ENCODE measurements at regions not wholly inside any gene's neighbourhood (a gene's known extent, or its start where the extent isn't known, plus 50 kb on each side); places are given as distances from the start of the nearest gene placed in this dataset.

DNA sequence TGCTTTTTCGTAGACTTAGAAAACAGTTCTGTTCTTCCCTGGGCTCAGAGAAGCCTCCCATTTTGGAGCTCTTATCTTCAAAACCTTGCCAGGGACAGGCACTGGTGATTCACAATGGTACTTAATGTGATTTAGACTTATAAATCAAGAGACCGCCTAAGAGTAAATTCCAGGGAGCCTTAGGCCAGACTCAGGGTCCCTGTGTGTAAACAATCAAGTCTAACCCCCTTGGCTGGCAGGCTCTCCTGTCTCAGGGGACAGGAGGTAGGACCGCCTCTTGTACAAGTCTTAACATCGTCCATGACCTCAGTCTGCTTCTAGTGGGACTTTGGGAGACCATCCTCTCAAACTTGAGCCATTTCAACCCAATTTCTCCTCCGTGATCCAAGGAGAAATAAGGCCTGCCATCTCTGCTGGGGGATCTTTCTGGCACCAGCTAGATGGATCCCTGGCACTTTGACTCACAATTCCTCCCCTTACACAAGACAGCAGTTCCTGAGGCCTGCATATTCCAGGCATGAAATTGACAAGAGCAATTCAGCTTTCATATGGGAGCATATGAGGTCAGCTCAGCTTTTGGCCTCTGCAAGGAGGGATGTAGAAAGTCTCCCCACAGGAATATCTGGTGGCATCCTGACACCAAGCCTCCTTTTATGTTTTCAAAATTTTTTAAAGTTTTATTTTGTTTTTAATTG is 487.0 kb downstream of the TNS1 start:
- no peak for DNase-seq

DNA sequence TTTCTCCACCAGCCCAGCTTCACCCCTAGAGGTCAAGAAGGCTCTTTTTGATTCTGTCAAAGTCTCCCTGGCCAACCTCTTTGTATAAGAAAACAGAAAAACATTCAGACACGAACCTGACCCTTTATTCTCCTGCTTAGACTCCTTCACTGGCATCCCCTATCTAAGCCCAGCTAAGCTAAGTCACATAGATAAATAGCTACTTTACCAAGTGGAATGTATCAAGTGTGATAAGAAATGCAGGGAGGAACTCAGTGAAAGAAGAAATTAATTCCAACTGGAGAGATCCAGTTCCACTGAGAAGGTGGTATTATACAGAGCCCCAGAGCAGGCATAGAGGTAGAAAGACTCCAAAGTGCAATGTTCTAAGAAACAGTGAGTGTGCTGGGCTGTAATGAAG is 489.5 kb downstream of the TNS1 start:
- no peak for DNase-seq

DNA sequence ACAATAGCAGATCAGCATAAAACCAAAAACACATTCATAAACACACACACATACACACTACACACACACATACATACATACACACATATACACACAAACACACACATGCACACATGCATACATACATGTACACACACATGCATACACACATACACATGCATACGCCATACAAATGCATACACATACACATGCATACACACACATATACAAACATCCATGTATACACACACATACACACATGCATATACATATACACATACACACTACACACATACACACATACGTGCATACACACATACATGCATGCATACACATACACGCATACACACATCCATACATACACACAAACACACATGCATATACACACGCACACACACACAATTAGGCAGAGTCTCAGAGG is 490.1 kb downstream of the TNS1 start:
- DNase-seq: no peak

DNA sequence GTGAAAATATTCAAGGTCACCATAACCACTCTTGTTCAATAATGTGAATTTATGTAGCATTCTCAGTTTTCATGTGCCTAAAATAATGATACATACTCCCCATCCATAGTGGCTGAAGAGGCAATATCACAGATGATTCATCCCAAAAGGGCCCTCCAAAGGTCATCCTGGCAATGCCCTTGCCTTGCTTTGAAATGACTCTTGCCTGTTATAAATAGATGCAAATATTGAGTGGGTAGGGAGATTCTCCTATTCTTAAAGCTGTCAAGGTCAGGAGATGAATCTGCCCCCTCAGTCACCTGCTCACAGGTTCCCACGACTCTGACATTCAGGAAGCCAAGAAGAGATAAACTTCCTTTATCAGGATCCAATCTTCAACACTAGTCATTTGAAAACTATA is 490.5 kb downstream of the TNS1 start:
- DNase-seq: no peak

DNA sequence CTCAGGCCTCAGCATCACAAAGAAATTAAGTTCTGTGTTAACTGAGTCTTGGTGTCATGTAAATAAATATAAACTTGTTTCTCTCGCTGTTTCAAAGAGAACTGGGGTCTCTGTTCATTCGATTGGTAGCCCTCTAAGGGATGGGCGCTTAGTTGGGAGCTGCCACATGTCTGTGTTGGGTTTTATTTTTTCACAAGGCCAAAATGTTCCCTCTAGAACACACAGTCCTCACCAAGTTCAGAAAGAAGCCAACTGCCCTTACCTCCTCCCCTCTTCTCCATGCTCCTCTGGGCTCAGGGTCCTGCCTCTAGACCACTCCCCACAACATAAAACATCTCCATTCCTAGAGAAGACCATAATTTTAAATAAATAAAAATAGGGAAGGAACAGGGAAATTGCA is 490.9 kb downstream of the TNS1 start:
- DNase-seq: no peak

DNA sequence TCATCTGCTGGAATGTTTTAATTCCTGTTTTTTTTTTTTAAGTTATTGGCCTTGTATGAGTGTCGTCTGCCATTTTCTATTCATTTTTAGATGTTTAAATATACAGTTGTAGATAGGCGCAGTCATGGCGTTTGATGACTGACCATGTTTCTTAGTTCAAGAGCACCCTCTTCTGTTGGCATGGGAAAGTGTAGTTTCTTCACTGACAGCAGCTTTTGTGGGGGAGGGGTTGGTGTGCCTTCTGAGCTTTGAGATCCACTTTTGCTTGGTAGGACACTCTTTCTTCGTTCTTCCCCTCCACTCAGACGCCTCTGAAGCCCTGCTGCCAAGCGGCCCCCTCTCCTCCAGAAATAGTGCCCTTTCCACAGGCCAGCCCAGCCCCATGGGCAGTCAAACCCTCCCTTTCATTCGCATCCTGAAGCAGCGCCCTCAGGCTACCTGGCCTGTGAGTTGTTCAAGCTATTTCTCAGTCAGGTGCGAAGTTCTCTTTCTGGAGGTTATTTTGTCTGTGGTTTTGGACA is 492.0 kb downstream of the TNS1 start:
- peak; percentile 64 for DNase-seq

DNA sequence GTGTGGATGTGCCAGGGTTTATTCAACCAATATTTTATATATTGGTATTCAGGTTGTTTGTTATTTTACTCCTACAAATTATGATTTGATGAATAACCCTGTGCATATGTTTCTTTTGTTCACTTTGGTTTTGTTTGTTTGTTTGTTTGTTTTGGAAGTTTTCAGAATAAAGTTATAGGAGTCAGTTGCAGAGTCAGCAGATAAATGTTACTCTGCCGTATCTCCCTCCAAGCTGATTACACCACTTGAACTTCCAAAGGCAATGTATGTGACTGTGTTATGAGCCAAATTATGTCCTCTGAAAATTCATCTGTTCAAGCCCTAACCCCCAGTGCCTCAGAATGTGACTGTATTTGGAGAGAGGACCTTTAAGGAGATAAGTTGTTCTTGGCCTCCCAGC is 497.5 kb downstream of the TNS1 start:
- no peak for DNase-seq

DNA sequence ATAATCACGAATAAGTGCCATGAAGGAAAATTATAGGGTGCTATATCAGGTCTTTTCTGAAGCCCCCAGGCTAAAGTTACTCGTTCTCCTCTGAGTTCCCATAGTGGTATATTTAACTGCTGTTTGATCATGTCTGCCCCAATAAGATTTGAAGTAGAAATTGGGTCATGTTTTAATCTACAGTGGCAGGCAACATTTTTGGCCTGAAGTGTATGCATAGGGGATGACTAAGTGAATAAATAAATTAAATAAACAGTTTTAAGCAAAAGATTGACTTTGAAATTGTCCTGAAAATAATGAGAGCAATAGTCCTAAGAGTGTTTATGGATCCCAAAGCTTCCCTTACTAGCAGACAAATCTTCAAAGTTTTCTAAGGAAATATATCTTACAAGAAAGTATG is 500.9 kb downstream of the TNS1 start:
- no peak for DNase-seq

DNA sequence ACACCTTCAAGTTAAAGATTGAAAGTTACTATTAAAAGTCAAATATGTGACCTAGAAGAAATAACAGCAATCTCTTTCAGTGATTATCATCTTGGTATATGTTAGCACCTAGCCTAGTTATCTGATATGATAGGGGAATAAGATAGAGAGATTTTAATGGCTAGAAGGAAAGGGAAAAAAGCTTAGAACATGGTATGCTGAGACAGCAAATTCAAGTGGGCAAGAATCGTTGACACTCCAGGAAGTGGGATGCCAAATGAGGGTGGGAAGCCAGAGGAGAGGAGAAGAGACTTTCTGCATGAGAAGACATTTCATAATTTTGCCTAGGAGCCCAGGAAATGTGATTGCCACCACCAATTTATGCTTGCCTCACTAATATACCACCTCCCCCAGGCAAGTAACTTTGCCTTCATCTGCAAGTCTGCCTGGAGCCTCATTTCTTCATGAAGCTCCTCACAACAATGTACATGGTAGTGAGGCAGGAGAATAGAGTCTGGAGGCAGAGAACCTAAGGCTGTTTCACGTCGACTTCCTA is 504.9 kb downstream of the TNS1 start:
- no peak for DNase-seq

DNA sequence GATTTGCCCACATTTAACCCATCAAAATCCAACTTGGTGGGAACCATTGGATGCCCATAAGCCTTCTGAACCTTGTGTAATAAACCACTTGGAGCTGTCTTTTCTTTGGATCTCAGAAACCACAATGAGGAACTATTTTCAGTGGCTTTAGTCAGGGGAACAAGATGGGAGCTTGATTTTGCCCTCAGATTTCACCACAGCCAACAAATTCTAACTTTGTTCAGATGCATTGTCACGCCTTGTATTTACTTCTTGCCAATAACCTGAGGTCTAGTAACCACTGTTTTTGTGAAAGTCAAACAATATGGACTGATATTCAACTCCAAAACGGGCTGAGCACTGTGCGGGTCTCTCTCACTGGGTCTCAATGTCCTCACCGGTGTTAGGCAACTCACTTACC is 508.2 kb downstream of the TNS1 start:
- DNase-seq: no peak

DNA sequence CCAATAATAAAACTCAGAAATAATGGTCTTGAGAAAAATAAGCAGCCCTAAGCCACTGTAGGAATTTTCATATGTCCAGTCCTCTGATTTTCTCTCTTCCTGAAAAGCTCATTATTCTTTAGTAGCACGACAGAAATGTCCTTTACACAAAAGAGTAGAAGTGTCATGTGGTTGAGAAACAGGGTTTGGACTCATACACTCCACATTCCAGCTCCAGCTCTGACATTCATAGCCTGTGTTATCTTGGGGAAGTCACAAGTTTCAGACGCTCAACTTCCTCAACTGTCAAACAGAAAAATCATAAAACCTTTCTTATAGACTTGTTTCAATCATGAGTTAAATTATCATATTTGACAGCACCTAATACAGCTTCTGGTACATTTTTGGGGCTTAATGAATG is 511.5 kb downstream of the TNS1 start:
- no peak for DNase-seq

DNA sequence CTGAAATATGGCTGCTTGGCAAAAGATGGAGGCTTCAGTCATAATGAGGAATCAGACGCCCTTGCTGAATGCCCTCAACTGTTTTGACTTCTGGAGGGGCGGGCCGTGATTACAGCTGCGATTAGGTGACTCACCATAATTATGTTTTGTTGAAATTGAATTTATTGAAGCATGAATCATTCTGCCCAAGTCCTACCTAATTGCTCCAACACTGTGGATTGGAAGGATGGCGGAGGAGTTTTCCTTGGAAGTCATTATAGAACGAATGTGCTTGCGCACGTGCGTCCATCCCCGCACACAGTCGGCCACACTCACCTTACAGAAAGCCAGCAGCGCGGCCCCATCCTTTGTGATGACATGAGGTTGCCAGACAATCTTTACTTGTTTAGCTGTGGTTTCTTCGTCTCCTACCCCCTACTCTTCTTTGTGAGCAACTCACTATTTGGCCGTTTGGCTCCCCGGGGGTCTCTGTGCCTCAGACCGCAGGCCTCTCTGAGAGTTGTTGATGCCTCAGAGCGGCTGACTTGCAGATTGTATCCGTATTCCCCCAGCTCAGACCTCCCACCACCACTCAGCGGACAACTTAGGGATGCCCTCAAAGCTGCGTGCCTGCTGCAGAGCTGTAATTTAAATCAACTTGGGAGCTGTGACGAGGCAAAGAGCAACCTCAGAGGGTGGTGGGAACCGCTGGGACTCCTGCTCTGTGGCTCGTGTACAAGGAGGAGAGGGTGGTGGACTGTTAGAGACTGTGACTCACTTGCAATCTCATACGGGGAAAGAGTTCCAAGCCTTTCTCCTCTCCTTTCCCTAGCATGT is 513.4 kb downstream of the TNS1 start:
- peak; percentile 15 for DNase-seq

DNA sequence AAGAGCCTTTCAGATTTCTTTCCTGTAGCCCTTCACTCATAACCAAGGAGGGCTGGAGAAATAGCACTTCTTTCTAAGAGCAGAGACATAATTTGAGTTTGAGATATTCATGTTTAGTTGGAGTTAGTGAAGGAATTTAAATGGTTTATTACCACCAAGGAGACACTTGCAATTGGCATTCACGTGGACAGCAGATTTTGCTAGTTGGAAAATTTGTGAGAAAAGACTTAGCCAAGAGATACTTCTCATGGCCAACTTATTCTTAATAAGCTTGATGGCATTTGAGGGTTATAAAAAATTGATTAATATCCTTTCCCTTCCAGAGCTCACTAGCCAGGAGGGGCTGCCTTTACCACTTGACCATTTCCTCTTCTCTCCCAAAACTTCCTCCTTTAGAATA is 518.7 kb downstream of the TNS1 start:
- no peak for DNase-seq

DNA sequence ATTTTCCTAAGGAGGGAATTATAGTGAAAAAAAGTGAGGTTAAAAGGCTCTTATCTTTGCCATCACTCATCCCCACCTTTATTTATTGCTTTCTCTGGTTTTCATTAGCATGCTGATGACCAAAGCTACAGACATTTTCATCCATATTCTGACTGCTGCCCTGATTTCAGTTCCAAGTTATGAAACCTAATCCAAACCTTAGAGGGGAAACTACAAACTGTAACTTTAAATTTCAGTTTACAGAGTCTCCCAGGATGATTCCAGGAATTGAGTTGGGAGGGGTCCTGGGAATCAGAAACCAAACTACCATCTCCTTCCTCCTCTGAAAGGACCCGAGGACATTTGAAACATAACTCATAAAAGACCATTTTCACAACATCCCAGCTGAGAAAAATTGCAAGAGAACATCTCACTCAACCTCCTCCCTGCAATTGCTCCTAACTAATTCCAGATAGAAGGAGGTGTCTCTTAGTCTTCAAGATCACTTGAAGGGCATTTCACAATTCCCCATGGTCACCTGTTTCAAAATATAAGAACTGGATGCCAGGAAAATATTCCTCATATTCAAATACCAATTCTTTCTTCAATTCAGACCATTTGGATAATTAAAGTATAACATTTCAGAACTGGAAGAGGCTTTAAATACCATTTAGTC is 520.6 kb downstream of the TNS1 start:
- DNase-seq: no peak

DNA sequence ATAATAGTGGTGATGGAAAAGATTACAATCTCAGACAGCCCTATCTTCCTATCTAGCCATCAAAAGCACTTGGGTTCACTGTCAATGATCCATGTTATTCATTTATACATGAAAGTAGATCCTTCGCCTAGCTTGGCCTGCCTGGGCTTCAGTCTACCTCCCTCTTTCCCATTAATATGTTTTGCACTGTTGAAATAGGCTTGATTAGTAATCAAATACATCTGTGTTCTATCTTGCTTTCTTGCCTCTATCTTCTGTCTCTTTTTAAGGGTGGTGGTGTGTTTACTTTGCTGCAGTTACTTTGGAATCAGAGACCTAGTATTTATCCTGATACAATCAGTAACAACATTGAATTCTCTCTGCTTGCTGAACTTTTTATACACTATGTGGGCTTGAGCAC is 521.2 kb downstream of the TNS1 start:
- no peak for DNase-seq

DNA sequence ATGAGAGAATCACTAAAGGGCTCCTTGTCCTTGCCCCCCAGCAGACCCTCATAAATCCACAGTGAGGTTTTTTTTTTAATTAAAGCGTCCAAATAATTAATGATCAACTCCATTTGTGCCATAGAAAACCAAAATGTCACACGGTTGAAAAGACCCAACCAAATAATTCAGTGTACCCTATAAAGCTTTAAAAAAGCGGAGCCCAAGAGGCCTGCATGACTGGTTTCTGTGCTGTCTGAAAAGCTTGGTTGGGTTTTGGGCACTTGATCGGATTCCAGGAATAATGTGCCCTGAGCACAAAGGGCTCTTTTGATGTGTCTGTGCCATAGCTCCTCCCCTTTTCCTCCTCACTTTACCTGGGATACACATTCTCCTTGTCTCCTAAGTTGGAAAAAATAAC is 523.2 kb downstream of the TNS1 start:
- no peak for DNase-seq

DNA sequence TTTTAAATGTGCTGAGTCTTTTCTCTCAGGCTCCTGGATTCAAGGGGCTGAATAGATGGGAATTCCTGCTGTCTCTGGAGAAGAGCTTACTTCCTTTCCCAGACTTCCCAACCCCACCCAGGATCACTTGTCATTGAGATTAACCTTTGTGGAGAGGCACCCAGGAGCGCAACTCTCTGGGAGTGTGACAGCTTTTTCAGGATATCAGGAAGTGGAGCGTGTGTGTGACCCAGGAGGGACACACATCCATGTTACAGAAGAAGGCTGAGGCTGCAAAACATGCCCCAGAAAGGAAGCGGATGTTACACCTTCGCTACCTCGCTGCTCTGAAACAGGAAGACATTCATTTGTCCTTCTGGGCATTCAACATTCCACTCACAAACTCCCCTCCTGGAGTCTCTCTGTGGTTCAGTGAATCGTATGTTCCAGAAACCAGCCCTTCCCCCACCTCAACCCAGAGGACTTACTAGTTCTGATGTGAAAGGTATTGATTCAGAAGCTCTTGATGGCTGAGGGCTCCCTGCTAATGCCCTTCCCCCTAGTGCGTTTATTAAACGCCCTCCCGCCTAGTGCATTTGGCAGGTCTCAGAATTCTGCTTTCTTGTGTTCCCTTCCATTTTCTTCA is 523.9 kb downstream of the TNS1 start:
- DNase-seq: no peak

DNA sequence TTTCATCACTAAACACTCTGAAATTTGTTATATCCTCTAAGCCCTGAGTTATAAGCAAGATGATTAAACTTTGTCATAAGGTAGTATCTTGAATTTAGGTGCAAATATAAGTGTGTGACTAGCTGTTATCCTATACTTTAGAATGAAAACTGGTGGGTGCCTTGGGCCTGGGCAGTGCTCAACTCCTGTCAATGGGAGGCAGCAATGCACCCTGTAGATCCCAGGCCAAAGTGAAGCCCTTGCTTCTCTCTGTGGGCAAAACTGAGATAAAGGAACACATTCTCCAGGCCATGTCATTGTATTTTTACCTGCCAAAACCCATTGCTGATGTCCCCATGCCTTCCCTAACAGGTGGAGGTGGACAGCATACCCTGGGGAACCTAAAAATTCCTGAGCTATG is 525.2 kb downstream of the TNS1 start:
- no peak for DNase-seq

DNA sequence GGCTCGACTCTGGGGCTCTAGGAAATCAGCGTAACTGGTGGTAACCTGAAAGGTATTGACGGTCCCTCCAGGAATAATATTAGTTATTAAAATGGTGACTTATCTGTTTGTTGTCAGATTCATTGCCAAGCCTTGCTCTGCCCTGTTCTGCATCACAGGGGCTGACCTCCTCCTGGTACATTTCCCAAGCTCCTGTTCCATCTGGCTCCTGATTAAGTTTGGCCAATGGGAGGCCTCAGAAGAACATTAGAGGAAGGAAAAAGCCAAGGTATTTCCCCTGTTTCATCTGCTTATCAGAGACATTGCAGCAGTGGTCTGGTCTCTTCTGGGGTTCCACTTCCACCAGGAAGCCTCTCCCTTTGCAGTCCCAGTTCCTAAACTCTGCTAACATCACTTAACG is 527.0 kb downstream of the TNS1 start:
- DNase-seq: no peak

DNA sequence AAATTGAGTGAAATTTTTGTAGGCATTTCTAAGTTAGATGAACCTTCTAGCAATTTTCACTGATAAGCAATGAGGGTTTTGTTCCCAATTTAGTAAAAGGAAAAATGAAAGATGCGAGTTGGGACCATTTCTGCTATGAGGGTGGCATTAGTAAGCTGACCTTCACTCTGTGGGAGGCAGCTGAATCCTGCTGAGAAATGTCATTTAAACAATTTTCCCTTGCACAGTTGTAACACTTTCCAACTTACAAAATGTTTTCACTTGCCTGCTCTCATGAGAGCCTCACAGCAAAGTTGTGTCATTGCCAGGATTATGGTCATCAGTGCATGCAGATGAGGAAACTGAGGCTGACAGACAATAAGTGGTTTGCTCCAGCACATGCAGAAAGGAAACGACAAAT is 527.7 kb downstream of the TNS1 start:
- no peak for DNase-seq

DNA sequence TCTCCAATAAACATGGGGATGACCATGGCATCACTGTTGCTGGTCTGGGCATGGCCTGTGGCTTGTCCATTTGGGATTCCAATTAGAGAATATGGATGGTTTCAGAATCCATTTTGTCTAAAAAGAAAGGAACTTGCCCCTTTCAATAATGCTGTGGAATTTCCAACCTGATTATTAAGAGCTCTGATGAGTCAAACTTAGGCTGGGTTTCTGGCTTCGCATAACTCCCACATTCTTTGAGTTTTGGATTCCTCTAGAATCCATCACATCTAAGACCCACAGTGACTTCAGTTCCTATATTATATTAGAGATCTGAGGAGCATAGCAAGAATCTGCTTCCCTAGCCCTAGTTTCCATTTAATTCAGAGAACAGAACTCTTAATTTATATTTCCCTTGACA is 531.5 kb downstream of the TNS1 start:
- no peak for DNase-seq

DNA sequence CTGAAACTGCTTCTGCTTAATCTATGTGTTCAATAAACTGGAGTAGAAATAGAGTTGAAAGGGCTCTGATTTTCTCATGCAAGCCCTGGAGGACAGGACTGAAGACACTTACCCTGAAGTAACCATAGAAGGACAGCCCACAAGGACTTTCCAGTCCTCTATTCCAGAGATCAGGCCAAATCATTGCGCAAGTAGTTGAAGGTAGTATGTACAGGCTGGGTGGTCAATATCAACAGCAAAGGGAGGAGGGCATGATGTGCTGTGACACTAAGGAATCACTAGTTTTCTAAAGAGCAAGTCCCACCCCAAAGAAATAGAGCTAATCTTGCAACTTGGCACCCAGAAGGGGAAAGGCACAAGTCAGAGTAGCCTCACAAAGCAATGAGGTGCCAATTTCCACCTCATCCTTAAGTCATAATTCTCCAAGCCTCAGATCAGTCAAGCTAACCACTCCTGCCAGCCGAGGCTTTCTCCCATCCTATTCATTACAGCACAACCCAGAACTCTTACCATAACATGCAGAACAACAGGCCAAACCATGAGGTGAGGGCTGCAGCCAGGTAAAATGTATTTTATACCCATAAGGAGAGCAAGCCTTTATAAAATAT is 533.5 kb downstream of the TNS1 start:
- DNase-seq: no peak

All from NCI-H2171 (cell line).